Kidney (tissue), 13 donors: ENCODE measurements at regions not wholly inside any gene's neighbourhood (a gene's known extent, or its start where the extent isn't known, plus 50 kb on each side); places are given as distances from the start of the nearest gene placed in this dataset.

Experiments used
- DNase-seq, 5 donors: peaks; one replicate each; pipeline ENCODE4 v3.0.0-alpha.2; 2013 to 2020
- FAIRE-seq: peaks from 2 replicates; lab custom pipeline; 2012; peaks lifted over from hg19 to GRCh38; lab: Jason Lieb, UNC
- H3K27ac ChIP-seq, 2 donors: one replicate each; pipeline ENCODE4 v1.7.0; 2013; ENCODE audit warnings: low read depth in 2 of 2, low read length in 2 of 2, inconsistent platforms in 1 of 2
- H3K27me3 ChIP-seq: one replicate; pipeline ENCODE4 v1.7.1; 2013; ENCODE audit warnings: low read length, inconsistent platforms; ENCODE audit not compliant: control insufficient read depth, insufficient read depth
- H3K36me3 ChIP-seq, 3 donors: one replicate each; pipeline versions ENCODE4 v1.7.0 to v1.7.1; 2013; ENCODE audit warnings: low read length in 3 of 3, control low read depth in 1 of 3, inconsistent platforms in 1 of 3; ENCODE audit not compliant: insufficient read depth in 3 of 3, control insufficient read depth in 2 of 3
- H3K4me1 ChIP-seq, 3 donors: one replicate each; pipeline versions ENCODE4 v1.7.0 to v1.7.1; 2013; ENCODE audit warnings: low read length in 3 of 3, inconsistent platforms in 1 of 3, low read depth in 1 of 3; ENCODE audit not compliant: control insufficient read depth in 2 of 3, insufficient read depth in 2 of 3
- H3K4me3 ChIP-seq, 3 donors: one replicate each; pipeline versions ENCODE4 v1.7.0 to v1.8.1; 2013; ENCODE audit warnings: low read length in 3 of 3, control low read depth in 1 of 3, inconsistent platforms in 1 of 3
- H3K9ac ChIP-seq, 3 donors: one replicate each; pipeline versions ENCODE4 v1.7.0 to v1.7.1; 2013; ENCODE audit warnings: low read length in 3 of 3, control low read depth in 1 of 3, inconsistent platforms in 1 of 3
- H3K9me3 ChIP-seq, 3 donors: one replicate each; pipeline versions ENCODE4 v1.7.0 to v1.7.1; 2013; ENCODE audit warnings: low read length in 3 of 3, control low read depth in 1 of 3, inconsistent platforms in 1 of 3; ENCODE audit not compliant: control insufficient read depth in 2 of 3, insufficient read depth in 1 of 3
- CTCF ChIP-seq: IDR thresholded peaks from 3 replicates; pipeline ENCODE4 v1.5.1; 2012; ENCODE audit warnings: mild to moderate bottlenecking, moderate library complexity, borderline replicate concordance; ENCODE audit not compliant: insufficient read depth; ENCODE audit errors: extremely low read depth
- intact Hi-C: fragments of 100-400 bp; cut with DNase I; formaldehyde crosslinking; loops from one replicate; pipeline ENCODE4 v1.11.1; 2022
- donor health status: control.
- donor health status: control.
- donor health status: control.
- donor health status: control.
- donor health status: control.
- donor health status: DM: yes; HTN: yes; CAD: no.
- donor health status: Normal renal cell carcinoma (clear cell type).

DNA sequence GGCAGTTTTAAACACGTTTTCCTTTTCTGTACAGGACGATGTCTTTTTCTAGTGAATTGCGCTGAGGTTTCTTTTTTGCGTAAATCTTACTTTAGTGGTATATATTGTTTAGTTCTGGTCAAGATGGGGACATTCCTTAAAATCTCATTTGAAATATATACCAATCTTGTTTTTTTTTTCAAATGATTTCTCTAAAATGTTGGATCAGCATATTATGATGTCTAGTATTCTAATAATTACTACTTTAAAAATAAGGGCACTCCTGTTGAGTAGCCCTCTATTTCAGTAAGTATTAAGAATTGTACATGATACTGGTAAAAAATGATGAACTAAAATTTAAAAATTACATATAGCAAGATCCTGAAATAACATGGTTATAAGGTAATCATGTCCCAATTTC, 224.1 kb upstream of the ARHGAP24 start:
- no peak for DNase-seq
- no peak overlapping the region for H3K27ac ChIP-seq
- no peak for FAIRE-seq
- no peaks in the 10 kb centered on the region for H3K36me3 ChIP-seq
- H3K4me3 ChIP-seq = no peak overlapping the region
- H3K27me3 ChIP-seq = no peaks in the 10 kb centered on the region
- H3K9me3 ChIP-seq = peaks cover 0 to 6% (median 3%) of the 10 kb centered on the region in 3 donors
- intact Hi-C loops = no loop called here
- no peak for TF ChIP-seq CTCF
- H3K4me1 ChIP-seq = no peaks in the 10 kb centered on the region
- H3K9ac ChIP-seq = no peak overlapping the region

- intact Hi-C loops = no loop called here
- no peaks in the 10 kb centered on the region for H3K27me3 ChIP-seq
- no peak overlapping the region for H3K4me3 ChIP-seq
- H3K4me1 ChIP-seq = peaks cover 0 to 2% (median 0%) of the 10 kb centered on the region in 3 donors
- H3K36me3 ChIP-seq = no peaks in the 10 kb centered on the region
- H3K9me3 ChIP-seq = peaks cover 0 to 6% (median 3%) of the 10 kb centered on the region in 3 donors
- DNase-seq (no peak), FAIRE-seq (no peak)
- no peak overlapping the region for H3K27ac ChIP-seq
- H3K9ac ChIP-seq = no peak overlapping the region
- no peak for TF ChIP-seq CTCF
Observed at GRCh38 chr4:85257817-85258370, 217.1 kb upstream of the ARHGAP24 start.

DNA sequence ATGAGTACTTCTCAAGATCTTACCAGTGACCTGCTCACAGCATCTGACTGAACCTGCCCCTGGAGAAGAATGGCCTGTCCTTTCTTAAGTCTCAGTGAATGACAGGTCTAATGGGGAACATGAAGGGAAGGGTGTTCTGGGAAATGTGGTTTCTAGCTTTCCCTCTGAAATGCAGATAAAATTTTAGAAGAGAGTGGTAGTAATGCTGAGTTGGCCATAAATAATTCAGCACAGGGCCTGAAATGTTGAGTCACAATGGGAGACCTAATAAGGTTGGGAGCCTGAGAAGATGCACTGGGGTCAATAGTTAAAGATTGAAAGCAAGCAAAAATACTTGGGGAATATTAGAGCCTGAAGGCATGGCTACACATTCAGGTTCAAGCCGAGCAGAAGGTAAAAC, 214.9 kb upstream of the ARHGAP24 start:
- intact Hi-C loops = no loop called here
- no peak overlapping the region for H3K27ac ChIP-seq
- no peaks in the 10 kb centered on the region for H3K27me3 ChIP-seq
- peaks cover 0 to 2% (median 0%) of the 10 kb centered on the region in 3 donors for H3K4me1 ChIP-seq
- H3K4me3 ChIP-seq = no peak overlapping the region
- no peak overlapping the region for H3K9ac ChIP-seq
- H3K36me3 ChIP-seq = no peaks in the 10 kb centered on the region
- no peaks in the 10 kb centered on the region for H3K9me3 ChIP-seq
- DNase-seq = no peak
- FAIRE-seq = no peak
- TF ChIP-seq CTCF = no peak

DNA sequence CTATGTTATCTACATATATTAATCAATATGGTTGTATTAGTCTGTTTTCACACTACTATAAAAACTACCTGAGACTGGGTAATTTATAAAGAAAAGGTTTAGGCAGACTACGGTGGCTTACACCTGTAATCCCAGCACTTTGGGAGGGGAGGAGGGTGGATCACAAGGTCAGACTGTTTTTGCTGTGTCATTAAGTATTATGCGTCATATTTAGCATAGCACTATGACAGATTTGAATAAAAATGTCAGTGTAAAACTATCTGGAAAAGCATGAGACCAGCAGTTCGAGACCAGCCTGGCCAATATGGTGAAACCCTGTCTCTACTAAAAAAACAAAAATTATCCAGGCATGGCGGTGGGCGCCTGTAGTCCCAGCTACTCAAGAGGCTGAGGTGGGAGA, 209.7 kb upstream of the ARHGAP24 start:
- H3K27ac ChIP-seq = no peak overlapping the region
- no peak overlapping the region for H3K4me3 ChIP-seq
- H3K36me3 ChIP-seq = no peaks in the 10 kb centered on the region
- H3K4me1 ChIP-seq = no peaks in the 10 kb centered on the region
- intact Hi-C loops = no loop called here
- FAIRE-seq (no peak), DNase-seq (no peak)
- no peak overlapping the region for H3K9ac ChIP-seq
- no peak for TF ChIP-seq CTCF
- no peaks in the 10 kb centered on the region for H3K9me3 ChIP-seq
- no peaks in the 10 kb centered on the region for H3K27me3 ChIP-seq
